ENCODE measurements at regions not wholly inside any gene's neighbourhood (a gene's known extent, or its start where the extent isn't known, plus 50 kb on each side); places are given as distances from the start of the nearest gene placed in this dataset.
"Not testable (repeated sequence)": the region's sequence is repeated elsewhere in the genome, so short reads cannot be mapped to it uniquely, and the experiment has no call there.

GRCh38 chr6:26187292-26187691 is 100.1 kb downstream of the HFE start:
- Histone ChIP-seq H3K9me3 (no peaks in the 10 kb centered on the region), H3K4me1 (peaks cover 18% of the 10 kb centered on the region), H3K27ac (peak overlapping the region; percentile 87 to 91), H3K4me3 (no peak overlapping the region), H3K4me2 (peak overlapping the region; percentile 97; the same call in 2 of the 3 replicates)
- ChIA-PET CTCF (interaction anchor here (1.1 to 1.4 kb wide), 2 partner anchors 11 to 135 kb away, joined by 3 to 4 read pairs; no protein-coding TSS in a partner anchor), POLR2A (interaction anchor here (2.4 to 2.8 kb wide), 2 partner anchors 11 to 16 kb away, joined by 12 to 14 read pairs; a partner anchor contains a TSS)
- TF ChIP-seq HOXA7 (CRISPR knock-in tag; IDR thresholded peaks at IDR 0.05) (no peak), MYC (IDR thresholded peaks at IDR 0.05; ENCODE audit: borderline replicate concordance, low read length) (no peak), HOXB13 (CRISPR knock-in tag; IDR thresholded peaks at IDR 0.05; ENCODE audit: low read depth) (no peak), FOSB (CRISPR knock-in tag; IDR thresholded peaks at IDR 0.05) (no peak), ZC3H11A (IDR thresholded peaks at IDR 0.05) (no peak), PBX3 (IDR thresholded peaks at IDR 0.05) (no peak), MAX (IDR thresholded peaks at IDR 0.05) (no peak), RNF2 (IDR thresholded peaks at IDR 0.05; ENCODE audit: borderline replicate concordance, low read depth) (no peak), EHMT2 (IDR thresholded peaks at IDR 0.05; ENCODE audit: low read depth) (no peak), GATA3 (IDR thresholded peaks at IDR 0.05; ENCODE audit: borderline replicate concordance) (no peak)
- no peak for ATAC-seq
- DNase-seq (ENCODE audit: low read depth in 1 of 2, low spot score in 1 of 2): no peak
- no peak for FAIRE-seq
- WGBS (ENCODE audit: missing lambda C conversion rate): 70% methylated on average over 3 of the region's 3 CpGs

GRCh38 chr6:26187981-26188635 is 100.9 kb downstream of the HFE start:
- Histone ChIP-seq H3K4me1 (peaks cover 18% of the 10 kb centered on the region), H3K27ac (peak overlapping the region; percentile 87 to 91), H3K4me2 (peak overlapping the region; percentile 97), H3K4me3 (peak overlapping the region; percentile 71), H3K9me3 (no peaks in the 10 kb centered on the region)
- 2% methylated on average over 20 of the region's 20 CpGs for WGBS (ENCODE audit: missing lambda C conversion rate)
- FAIRE-seq: no peak
- TF ChIP-seq POLR2A (IDR thresholded peaks at IDR 0.05; ENCODE audit: low read length) (peak; percentile 15; the same call in 1 of the 2 replicates), RARB (CRISPR knock-in tag; IDR thresholded peaks at IDR 0.05) (0 out of 2 replicates have a peak, but pooled peaks have one; percentile 3), CHD4 (IDR thresholded peaks at IDR 0.05; ENCODE audit: borderline replicate concordance) (no peak), CEBPB (IDR thresholded peaks at IDR 0.05) (0 out of 4 replicates have a peak, but pooled peaks of 1 of the 2 experiments have one; percentile 30), HOXB13 (CRISPR knock-in tag; IDR thresholded peaks at IDR 0.05; ENCODE audit: low read depth) (no peak)
- peak; percentile 42 to 44; a peak in 5 of 6 replicates for ATAC-seq
- peak in 1 of 2 experiments; percentile 63 for DNase-seq (ENCODE audit: low read depth in 1 of 2, low spot score in 1 of 2)
- POLR2A ChIA-PET: interaction anchor here (0.9 to 2.8 kb wide), 19 partner anchors 10 to 156 kb away, joined by 3 to 45 read pairs (median 5); a partner anchor contains a TSS
- CTCF ChIA-PET: interaction anchor here (0.7 to 2.5 kb wide), 18 partner anchors 9 to 408 kb away, joined by 3 to 13 read pairs (median 3); a partner anchor contains a TSS

- H3K4me1 ChIP-seq: peaks cover 14% of the 10 kb centered on the region
- ATAC-seq; POLR2A ChIA-PET; FAIRE-seq; H3K4me3 ChIP-seq; H3K9me3 ChIP-seq; DNase-seq (ENCODE audit: low read depth in 1 of 2, low spot score in 1 of 2); H3K4me2 ChIP-seq: not testable (repeated sequence)
- peak overlapping the region in 1 of 2 experiments; percentile 73; a peak in 3 of 6 replicates for H3K27ac ChIP-seq
- 84% methylated on average over 8 of the region's 8 CpGs for WGBS (ENCODE audit: missing lambda C conversion rate)
- CTCF ChIA-PET: interaction anchor here (1.1 kb wide), 1 partner anchor 16 kb away, joined by 3 read pairs; no protein-coding TSS in a partner anchor
Measured at GRCh38 chr6:26191512-26191911, 104.3 kb downstream of the HFE start.

- ChIA-PET CTCF (interaction anchor here (0.8 to 0.9 kb wide), 2 partner anchors 10 to 57 kb away, joined by 3 read pairs; a partner anchor contains a TSS), POLR2A (no interaction called here)
- Histone ChIP-seq H3K4me3 (no peak overlapping the region), H3K4me2 (no peak overlapping the region), H3K9me3 (no peaks in the 10 kb centered on the region), H3K27ac (peak overlapping the region; percentile 82 to 90; a peak in 3 of 6 replicates), H3K4me1 (peaks cover 4% of the 10 kb centered on the region)
- DNase-seq (ENCODE audit: low read depth in 1 of 2, low spot score in 1 of 2) (no peak), ATAC-seq (no peak), FAIRE-seq (no peak)
- 88% methylated on average over 1 of the region's 1 CpG for WGBS (ENCODE audit: missing lambda C conversion rate)
- TF ChIP-seq HOXB13 (CRISPR knock-in tag; IDR thresholded peaks at IDR 0.05; ENCODE audit: low read depth) (no peak), HES2 (IDR thresholded peaks at IDR 0.05) (no peak), CBX2 (IDR thresholded peaks at IDR 0.05; ENCODE audit: borderline replicate concordance, low read depth) (no peak), BHLHE40 (IDR thresholded peaks at IDR 0.05; ENCODE audit: low read depth, low read length) (no peak), RAD21 (conservative IDR thresholded peaks at IDR 0.05 in 1 of 2, IDR thresholded peaks at IDR 0.05 in 1 of 2) (no peak), MAFK (IDR thresholded peaks at IDR 0.05; ENCODE audit: partially characterized antibody) (no peak), EHMT2 (IDR thresholded peaks at IDR 0.05; ENCODE audit: low read depth) (no peak), CBX8 (IDR thresholded peaks at IDR 0.05) (no peak), ESRRA (IDR thresholded peaks at IDR 0.05; ENCODE audit: borderline replicate concordance, low read length) (no peak), ZNF302 (CRISPR knock-in tag; IDR thresholded peaks at IDR 0.05) (no peak), GATA3 (IDR thresholded peaks at IDR 0.05; ENCODE audit: borderline replicate concordance) (no peak), ELK1 (IDR thresholded peaks at IDR 0.05; ENCODE audit: low read depth, low read length) (no peak)
Measured at GRCh38 chr6:26193467-26194328, 106.5 kb downstream of the HFE start.

Measured in A549 (cell line).